GM23338 (cell line): ENCODE measurements at regions not wholly inside any gene's neighbourhood (a gene's known extent, or its start where the extent isn't known, plus 50 kb on each side); places are given as distances from the start of the nearest gene placed in this dataset.

Experiments
- ATAC-seq: fragments of 200-7000 bp; cut with Tn5 transposase; 3 replicates; pipeline ENCODE4 v1.9.1; 2020
- DNase-seq: peaks from one replicate; pipeline ENCODE4 v3.0.0-alpha.2; 2015; ENCODE audit warnings: low spot score
- H2AFZ ChIP-seq: fragments of 200-600 bp; sonication (generic); 2 replicates; pipeline ENCODE4 v1.8.0; 2016; ENCODE audit warnings: antibody characterized with exemption, mild to moderate bottlenecking, moderate library complexity
- H3F3A ChIP-seq: fragments of 200-600 bp; sonication (generic); replicated peaks from 2 replicates; pipeline ENCODE4 v1.8.0; 2017; ENCODE audit warnings: antibody characterized with exemption, mixed run types, low read depth
- H3K27ac ChIP-seq: fragments of 200-600 bp; sonication (generic); 2 replicates; pipeline ENCODE4 v1.6.1; 2016; ENCODE audit warnings: low read depth
- H3K27me3 ChIP-seq: fragments of 200-600 bp; sonication (generic); 2 replicates; pipeline ENCODE4 v1.8.0; 2016; ENCODE audit warnings: mild to moderate bottlenecking, mixed run types, moderate library complexity; ENCODE audit not compliant: insufficient read depth
- H3K36me3 ChIP-seq: fragments of 200-600 bp; sonication (generic); 2 replicates; pipeline ENCODE4 v1.8.0; 2016; ENCODE audit warnings: mild to moderate bottlenecking; ENCODE audit not compliant: insufficient read depth
- H3K4me1 ChIP-seq: fragments of 200-600 bp; sonication (generic); 2 replicates; pipeline ENCODE4 v1.8.0; 2016; ENCODE audit warnings: mild to moderate bottlenecking, moderate library complexity; ENCODE audit not compliant: insufficient read depth
- H3K4me2 ChIP-seq: fragments of 200-600 bp; sonication (generic); 2 replicates; pipeline ENCODE4 v1.7.1; 2017; ENCODE audit warnings: mixed run types
- H3K4me3 ChIP-seq: fragments of 200-600 bp; sonication (generic); 2 replicates; pipeline ENCODE4 v1.6.1; 2016; ENCODE audit warnings: mixed run types
- H3K79me2 ChIP-seq: fragments of 200-600 bp; sonication (generic); replicated peaks from 2 replicates; pipeline ENCODE4 v1.8.0; 2017; ENCODE audit warnings: mild to moderate bottlenecking; ENCODE audit not compliant: insufficient read depth
- H3K9me2 ChIP-seq: fragments of 200-600 bp; sonication (generic); 2 replicates; pipeline ENCODE4 v1.8.0; 2017; ENCODE audit not compliant: insufficient read depth
- H4K20me1 ChIP-seq: fragments of 200-600 bp; sonication (generic); replicated peaks from 2 replicates; pipeline ENCODE4 v1.8.0; 2017; ENCODE audit warnings: mild to moderate bottlenecking; ENCODE audit not compliant: insufficient read depth
- H3K27ac Mint-ChIP-seq: 2 replicates; pipeline ENCODE4 v1.8.0; 2020; ENCODE audit warnings: inconsistent platforms, mild to moderate bottlenecking, moderate library complexity, mixed read lengths
- H3K27me3 Mint-ChIP-seq: 3 replicates; pipeline ENCODE4 v1.8.0; 2022; ENCODE audit warnings: low read depth, mild to moderate bottlenecking, moderate library complexity, mixed read lengths, inconsistent platforms; ENCODE audit not compliant: insufficient read depth, poor library complexity
- H3K36me3 Mint-ChIP-seq: 3 replicates; pipeline ENCODE4 v1.8.0; 2021; ENCODE audit warnings: low read depth, mild to moderate bottlenecking, inconsistent platforms, moderate library complexity, mixed read lengths
- H3K4me1 Mint-ChIP-seq: 3 replicates; pipeline ENCODE4 v1.8.0; 2020; ENCODE audit warnings: mild to moderate bottlenecking, inconsistent platforms, mixed read lengths
- H3K4me3 Mint-ChIP-seq: 3 replicates; pipeline ENCODE4 v1.8.0; 2021; ENCODE audit warnings: moderate library complexity, mild to moderate bottlenecking, inconsistent platforms, mixed read lengths
- H3K9me3 Mint-ChIP-seq: 3 replicates; pipeline ENCODE4 v1.8.0; 2020; ENCODE audit warnings: moderate library complexity, mild to moderate bottlenecking, inconsistent platforms, mixed read lengths
- CREB1 ChIP-seq: fragments of 250-450 bp; sonication (Bioruptor Pico); IDR thresholded peaks from 2 replicates; pipeline ENCODE4 v1.5.0; 2020; ENCODE audit warnings: low read depth, mild to moderate bottlenecking, moderate library complexity
- CTCF ChIP-seq, 2 experiments: fragments of 200-600 bp in 1 of 2; sonication (generic) in 1 of 2; conservative IDR thresholded peaks; 2 replicates each; pipeline versions ENCODE4 v1.5.1 to v1.6.1; 2016 to 2017; ENCODE audit warnings: antibody characterized with exemption in 2 of 2, low read depth in 2 of 2, mild to moderate bottlenecking in 2 of 2, moderate library complexity in 1 of 2
- ETS1 ChIP-seq: IDR thresholded peaks from 2 replicates; pipeline ENCODE4 v1.6.1; 2016; ENCODE audit warnings: antibody characterized with exemption
- EZH2 ChIP-seq: fragments of 200-600 bp; sonication (generic); IDR thresholded peaks from one replicate; pipeline ENCODE4 v1.8.0; 2017; ENCODE audit warnings: antibody characterized with exemption, mild to moderate bottlenecking, low read depth; ENCODE audit not compliant: unreplicated experiment
- EZH2phosphoT487 ChIP-seq: fragments of 200-600 bp; sonication (generic); IDR thresholded peaks from one replicate; pipeline ENCODE4 v1.8.1; 2018; ENCODE audit warnings: antibody characterized with exemption; ENCODE audit not compliant: unreplicated experiment
- JUNB ChIP-seq: IDR thresholded peaks from one replicate; pipeline ENCODE4 v1.6.1; 2016; ENCODE audit warnings: antibody characterized with exemption; ENCODE audit not compliant: unreplicated experiment
- NANOG ChIP-seq: IDR thresholded peaks from 2 replicates; pipeline ENCODE4 v1.6.1; 2016; ENCODE audit warnings: antibody characterized with exemption, borderline replicate concordance
- POLR2AphosphoS5 ChIP-seq: IDR thresholded peaks from 2 replicates; pipeline ENCODE4 v1.6.1; 2016; ENCODE audit warnings: antibody characterized with exemption, low read depth
- REST ChIP-seq: IDR thresholded peaks from one replicate; pipeline ENCODE4 v1.6.1; 2018; ENCODE audit warnings: antibody characterized with exemption; ENCODE audit not compliant: unreplicated experiment
- STAT1 ChIP-seq: IDR thresholded peaks from one replicate; pipeline ENCODE4 v1.6.1; 2016; ENCODE audit warnings: antibody characterized with exemption; ENCODE audit not compliant: unreplicated experiment
- ZNF114 ChIP-seq: fragments of 250-450 bp; sonication (Bioruptor Pico); IDR thresholded peaks from 2 replicates; pipeline ENCODE4 v1.5.0; 2020; ENCODE audit warnings: mild to moderate bottlenecking, moderate library complexity
- ZNF331 ChIP-seq: fragments of 250-450 bp; sonication (Bioruptor Pico); IDR thresholded peaks from 2 replicates; pipeline ENCODE4 v1.5.0; 2020; ENCODE audit warnings: low read depth, mild to moderate bottlenecking, moderate library complexity
- ZNF462 ChIP-seq: fragments of 250-450 bp; sonication (Bioruptor Pico); IDR thresholded peaks from 2 replicates; pipeline ENCODE4 v1.5.0; 2020; ENCODE audit warnings: mild to moderate bottlenecking, moderate library complexity

DNA sequence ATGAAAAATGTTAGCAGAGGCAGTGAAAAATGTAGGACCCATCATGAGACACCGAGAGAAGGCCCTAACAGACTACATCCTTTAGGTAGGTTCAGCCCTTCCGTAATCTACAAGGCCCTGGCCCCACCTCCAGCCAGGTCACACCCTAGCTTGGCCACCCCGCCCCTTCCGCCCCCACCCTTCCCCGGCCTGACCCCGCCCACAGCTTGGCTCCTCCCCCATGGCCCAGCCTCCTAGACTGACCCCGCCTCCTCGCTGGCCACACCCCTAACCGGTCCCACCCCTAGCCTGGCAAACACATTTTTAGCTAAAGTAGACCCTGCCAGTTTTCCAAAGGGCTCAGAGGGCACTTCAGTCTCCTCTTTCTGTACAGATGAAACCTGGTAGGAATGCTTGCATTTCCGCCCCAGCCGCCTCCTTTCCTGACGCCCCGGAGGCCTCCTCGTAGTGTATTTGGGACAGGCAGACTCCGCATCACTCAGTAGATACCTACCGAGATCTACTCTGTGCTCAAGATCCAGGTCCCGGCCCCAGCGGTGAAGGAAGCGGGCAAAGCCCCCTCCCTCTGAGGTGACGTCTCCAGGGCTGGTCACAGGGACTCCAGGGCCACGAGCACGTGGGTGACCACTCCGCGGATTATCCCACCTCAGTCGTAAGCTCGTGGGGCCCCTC lies 443.5 kb downstream of the PREX1 start:
- Mint-ChIP-seq H3K27me3 (peaks cover 1% of the 10 kb centered on the region), H3K27ac (no peak overlapping the region), H3K4me1 (peaks cover 9% of the 10 kb centered on the region), H3K9me3 (no peaks in the 10 kb centered on the region), H3K36me3 (no peaks in the 10 kb centered on the region; the same call in 2 of the 3 replicates), H3K4me3 (no peak overlapping the region)
- Histone ChIP-seq H3K4me1 (no peaks in the 10 kb centered on the region), H3F3A (no peaks in the 10 kb centered on the region), H3K9me2 (no peaks in the 10 kb centered on the region), H3K4me3 (no peak overlapping the region), H3K27me3 (no peaks in the 10 kb centered on the region), H3K79me2 (no peaks in the 10 kb centered on the region), H3K27ac (no peak overlapping the region), H4K20me1 (no peaks in the 10 kb centered on the region), H2AFZ (peak overlapping the region; percentile 52; the same call in 1 of the 2 replicates), H3K36me3 (no peaks in the 10 kb centered on the region), H3K4me2 (no peak overlapping the region)
- TF ChIP-seq EZH2: no peak
- TF ChIP-seq STAT1: no peak
- no peak for TF ChIP-seq ZNF114 (CRISPR knock-in tag)
- TF ChIP-seq ZNF331 (CRISPR knock-in tag): no peak
- TF ChIP-seq REST: no peak
- TF ChIP-seq CREB1 (CRISPR knock-in tag): no peak
- no peak for TF ChIP-seq CTCF (conservative IDR thresholded peaks at IDR 0.05; ENCODE audit: low read depth in 2 of 2)
- TF ChIP-seq EZH2phosphoT487: no peak
- no peak for TF ChIP-seq JUNB
- no peak for TF ChIP-seq ZNF462 (CRISPR knock-in tag)
- no peak for TF ChIP-seq POLR2AphosphoS5
- no peak for TF ChIP-seq ETS1
- no peak for TF ChIP-seq NANOG
- DNase-seq (peak; percentile 78), ATAC-seq (peak; percentile 83)
